NCI-H446 treated with DMSO at 0.1 percent for 48 hours (cell line): ENCODE measurements at regions not wholly inside any gene's neighbourhood (a gene's known extent, or its start where the extent isn't known, plus 50 kb on each side); places are given as distances from the start of the nearest gene placed in this dataset.
"Not testable (repeated sequence)": the region's sequence is repeated elsewhere in the genome, so short reads cannot be mapped to it uniquely, and the experiment has no call there.

Experiments used
- DNase-seq: peaks from one replicate; lab custom pipeline; 2025; lab: John Stamatoyannopoulos, UW

DNA sequence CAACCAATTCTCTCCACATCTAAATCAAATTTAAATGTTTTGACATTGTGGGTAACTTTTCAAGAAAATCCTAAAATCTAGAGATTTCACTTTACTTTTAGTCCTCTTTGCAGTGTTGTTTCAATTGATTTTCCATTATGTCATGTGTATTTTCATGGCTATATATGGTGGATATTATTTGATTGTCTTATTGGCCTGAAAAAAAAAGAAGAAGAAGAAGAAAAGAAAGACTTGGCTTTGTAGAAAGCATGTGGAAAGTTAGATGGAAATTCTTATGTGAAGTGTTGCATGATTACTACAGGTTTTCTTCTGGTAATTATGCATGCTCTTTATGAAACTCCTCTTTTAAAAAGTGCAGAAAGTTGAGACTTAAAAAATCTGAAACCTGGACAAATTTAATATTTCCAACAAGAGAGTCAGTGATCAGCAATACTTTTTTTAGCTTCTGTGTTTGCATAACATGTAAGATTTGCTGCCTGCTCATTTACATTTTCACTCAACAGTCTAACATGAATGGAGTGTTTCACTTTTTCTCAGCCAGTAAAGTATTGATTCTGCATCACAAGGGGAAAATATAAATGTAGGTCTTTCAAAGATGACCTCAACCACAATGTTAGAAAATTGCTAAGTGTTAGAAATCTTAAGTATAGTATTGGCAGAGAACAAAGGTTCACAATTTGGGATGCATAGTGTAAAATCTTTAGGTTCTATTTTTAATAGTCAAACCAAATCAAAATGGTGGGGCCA, 438.7 kb downstream of the BCKDHB start:
- DNase-seq = no peak

DNA sequence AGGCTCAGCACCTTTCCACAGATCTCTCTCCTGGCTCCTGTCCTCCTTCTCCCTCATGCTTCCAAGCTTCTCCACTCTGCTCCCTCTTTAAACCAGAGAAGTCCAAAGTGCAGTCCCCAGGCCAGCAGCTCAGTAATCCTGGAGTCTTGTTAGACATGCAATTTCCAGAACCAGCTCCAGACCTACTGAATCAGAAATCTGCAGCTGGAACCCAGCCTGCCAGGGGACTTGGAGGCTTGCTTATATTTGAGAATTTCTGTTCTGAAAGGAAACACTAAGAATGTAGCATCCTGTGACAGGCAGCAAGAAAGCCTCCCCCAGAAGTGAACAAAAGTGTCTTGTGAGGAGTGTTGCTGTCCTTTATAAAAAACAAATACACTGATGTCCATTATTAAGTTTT, 438.1 kb downstream of the BCKDHB start:
- DNase-seq = no peak

- no peak for DNase-seq
Measured at GRCh38 chr6:80543598-80544222, 437.2 kb downstream of the BCKDHB start.

DNA sequence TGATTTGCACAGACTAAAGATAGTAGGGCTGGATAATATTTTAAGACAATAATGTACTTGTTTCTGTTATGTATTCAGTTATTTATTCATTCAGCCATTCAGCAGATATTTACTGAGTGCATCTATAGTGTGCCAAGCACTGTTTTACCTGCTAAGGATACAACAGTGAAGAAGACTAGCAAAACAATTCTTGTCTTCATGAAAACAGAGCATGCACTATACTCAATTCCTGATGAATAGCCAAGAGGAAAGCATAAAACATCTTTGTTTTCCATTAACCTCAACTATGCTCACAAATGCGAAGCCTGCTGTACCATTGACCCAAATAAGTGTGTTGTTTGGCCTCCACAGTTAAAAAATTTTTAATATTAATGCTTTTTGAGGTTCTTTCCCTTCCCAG, 436.7 kb downstream of the BCKDHB start:
- DNase-seq = no peak

DNA sequence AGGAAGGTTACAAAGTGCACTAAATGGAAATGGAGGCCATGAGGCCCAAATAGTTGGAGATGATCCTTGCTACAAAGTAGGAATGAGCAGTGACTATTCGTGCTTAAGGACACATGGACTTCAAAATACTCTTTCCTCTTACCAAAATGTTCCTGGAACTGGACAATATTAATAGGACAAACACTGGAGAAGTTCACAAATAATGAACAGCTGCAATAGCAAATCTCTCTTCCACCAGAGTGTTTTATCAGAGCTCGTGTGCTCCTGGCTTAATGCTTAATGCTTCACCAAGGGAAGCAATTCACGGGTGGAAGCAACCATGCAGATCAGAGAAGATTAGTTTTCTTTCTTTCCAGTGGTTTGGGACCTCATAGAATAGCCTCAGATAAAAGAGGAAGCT, 435.4 kb downstream of the BCKDHB start:
- DNase-seq = no peak

DNA sequence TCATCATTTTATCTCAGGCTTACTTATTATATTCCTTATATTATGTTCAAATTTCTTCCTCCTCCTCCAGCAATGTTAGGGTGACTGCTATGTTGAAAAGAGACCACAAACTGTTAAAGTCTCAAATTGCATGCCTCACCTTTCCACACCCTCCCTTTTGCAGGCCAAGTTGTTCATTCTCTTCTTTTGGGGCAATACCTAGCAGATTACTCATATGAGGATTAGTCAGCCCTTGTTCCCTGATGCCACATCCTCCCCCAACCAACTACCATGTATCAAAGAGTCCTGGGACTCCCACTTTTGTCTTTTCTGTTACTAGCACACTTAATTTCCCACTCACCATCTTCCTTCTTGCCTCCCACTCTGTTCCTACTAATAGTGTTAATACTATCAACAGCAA, 434.7 kb downstream of the BCKDHB start:
- no peak for DNase-seq

- DNase-seq = no peak
Measured at GRCh38 chr6:80540700-80541099, 434.2 kb downstream of the BCKDHB start.

DNA sequence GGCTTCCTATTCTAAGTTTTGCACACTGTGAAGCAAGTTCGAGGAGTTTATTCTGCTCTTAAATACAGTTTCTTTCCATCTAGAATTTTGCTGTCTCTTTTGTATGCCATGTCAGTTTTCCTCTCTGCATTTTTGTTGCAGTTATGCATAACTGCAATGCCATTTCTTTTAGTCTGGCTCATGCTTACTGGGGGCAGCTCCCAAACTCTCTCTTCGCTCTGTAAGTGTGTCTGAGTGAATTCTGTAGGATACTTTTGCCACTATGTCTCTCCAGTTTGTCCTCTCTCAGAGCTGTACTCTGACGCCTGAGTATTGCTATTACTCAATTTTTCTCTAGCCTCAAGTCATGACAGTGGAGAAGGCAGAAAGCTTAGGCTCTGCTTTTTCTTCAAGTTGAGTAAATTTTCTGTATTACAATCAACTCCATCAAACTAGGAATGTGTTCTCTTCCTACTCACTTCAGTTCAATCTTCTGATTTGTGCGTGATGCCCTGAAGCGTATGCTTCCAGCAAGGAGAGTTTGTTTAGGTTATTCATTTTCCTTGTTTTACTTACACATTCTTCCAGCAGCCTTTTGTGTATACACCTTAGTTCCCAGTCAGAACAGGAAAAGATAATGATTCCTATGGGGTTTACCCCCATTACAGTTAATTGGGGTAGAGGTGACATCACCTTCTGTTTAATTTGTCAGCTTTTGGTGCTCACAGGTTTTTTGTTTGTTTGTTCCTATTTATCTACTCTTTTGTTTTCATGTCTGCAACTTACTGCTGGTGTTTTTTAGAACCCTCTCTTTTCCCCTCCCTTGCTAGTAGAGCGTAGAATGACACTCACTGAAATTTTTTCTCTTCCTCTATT, 430.9 kb downstream of the BCKDHB start:
- DNase-seq = no peak

- no peak for DNase-seq
Measured at GRCh38 chr6:80535914-80536565, 429.6 kb downstream of the BCKDHB start.

DNA sequence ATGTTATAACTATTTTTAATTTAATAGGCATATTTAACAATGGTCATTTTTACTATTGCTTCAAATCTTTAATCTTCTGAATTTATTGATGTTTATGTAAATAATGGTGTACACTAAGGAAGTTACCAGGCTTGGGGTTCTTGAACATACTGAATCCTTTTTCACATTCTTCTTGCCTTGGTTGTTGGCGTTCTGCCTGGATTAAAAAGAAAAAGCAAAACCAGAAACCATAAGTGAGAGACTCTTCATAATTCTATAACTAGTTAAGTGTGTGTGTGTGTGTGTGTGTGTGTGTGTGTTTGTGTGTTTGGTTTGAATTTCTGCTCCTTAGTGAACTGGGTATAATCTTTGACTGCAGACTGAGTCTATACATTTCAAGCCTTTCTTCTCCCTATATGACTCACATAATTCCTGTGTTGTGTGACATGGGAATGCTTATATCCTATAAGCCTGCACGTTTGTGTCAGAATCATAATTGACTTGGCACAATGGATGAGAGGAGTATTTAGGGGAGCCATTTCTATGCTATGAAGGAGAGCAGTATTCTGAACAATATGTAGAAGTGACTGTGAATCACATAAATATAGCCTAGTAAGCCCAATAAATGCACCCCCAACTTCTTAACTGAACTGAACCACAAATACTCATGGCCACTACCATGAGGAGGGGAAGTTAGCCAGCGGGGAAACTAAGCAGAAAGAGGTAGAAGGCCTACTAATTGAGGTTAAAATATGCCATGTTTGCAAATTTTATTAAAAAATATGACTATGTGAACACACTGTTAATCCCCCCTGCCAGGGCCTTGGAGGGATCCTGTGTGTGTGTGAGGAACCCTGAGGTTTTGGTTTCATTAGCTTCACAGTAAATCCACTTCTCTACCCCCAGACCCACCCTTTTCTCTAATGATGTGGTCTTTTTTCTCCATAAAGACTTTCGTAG, 425.5 kb downstream of the BCKDHB start:
- DNase-seq = no peak

DNA sequence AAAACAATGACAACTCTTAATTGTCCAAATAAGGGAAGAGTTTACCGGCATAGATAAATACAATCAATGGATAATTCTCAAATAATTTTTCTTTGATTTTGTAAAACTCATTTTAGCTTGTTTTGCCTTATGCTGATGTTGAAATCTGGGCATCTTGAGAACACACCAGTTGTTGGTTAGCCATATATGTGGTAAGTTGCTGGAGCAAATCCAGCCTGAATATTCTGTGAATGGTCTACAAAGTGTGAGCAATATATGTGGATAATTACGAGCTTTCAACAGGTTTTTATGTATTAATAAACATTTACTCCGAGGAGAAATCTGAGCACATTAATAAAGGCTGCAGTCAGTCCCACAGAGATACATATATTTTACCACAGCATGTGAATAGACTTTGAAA, 423.6 kb downstream of the BCKDHB start:
- DNase-seq = no peak

DNA sequence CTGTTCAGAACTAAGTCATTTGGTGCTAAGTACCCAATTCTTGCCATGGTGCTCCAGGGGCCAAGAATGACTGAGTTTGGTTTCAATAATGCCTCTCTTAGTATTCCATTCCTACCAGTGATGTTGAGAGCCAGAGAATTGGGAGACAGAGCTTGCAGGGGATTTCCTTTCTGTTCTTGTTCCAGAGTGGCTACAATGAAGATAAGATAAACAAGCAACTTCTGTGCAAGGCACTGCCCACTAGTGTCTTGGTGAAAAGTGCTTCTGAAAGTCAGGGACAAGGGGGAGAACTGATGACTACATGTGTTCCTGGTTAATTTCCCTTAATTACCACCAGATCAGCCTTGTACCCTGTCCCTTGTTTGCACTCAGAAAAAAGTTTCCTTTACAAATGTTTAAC, 421.6 kb downstream of the BCKDHB start:
- no peak for DNase-seq

DNA sequence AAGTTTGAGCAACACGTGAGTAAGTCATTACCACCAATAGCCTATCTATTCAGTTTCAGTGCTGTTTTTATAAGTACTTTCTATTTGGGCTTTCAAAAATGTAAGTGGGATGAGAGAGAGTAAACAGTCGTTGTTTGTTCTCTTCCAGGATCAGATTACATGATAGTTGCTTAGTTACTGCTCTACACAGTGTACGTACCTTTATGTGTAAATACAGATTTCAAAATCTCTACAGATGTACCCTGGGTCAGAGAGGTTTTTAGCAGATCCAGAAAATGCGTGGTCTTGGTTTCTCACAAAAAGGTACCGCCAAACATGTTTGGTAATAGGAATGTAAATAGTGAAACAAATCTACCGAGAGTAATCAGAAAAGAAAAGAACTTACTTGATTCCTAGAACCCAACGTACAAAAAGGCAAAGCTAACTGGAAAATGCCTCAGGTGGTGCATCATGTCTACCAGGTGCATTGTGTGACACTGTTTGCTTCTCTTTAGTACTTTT, 421.1 kb downstream of the BCKDHB start:
- DNase-seq = no peak

DNA sequence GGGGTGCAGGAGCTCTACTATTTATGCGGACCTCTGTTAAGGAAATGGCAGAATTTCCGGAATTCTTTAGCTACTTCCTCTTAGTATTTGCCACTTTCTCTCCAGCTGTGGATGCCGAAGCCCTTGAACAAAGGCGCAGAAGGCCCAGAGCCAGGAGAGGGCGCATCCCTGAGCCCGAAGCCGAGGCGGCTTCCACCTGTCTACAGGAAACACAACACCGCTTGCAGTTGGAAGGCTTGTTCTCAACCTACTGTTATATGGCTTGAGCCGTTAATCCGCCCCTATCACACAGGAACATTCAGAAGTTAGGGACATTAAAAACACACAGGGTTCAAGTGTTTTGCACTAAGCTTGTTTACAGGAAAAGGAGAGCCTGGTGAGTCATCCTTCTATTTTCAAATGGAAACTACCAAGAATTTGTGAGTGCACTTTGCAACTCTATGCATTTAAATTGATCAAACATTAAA, 417.1 kb downstream of the BCKDHB start:
- DNase-seq = no peak

- no peak for DNase-seq
Measured at GRCh38 chr6:80523010-80523409, 416.5 kb downstream of the BCKDHB start.

DNA sequence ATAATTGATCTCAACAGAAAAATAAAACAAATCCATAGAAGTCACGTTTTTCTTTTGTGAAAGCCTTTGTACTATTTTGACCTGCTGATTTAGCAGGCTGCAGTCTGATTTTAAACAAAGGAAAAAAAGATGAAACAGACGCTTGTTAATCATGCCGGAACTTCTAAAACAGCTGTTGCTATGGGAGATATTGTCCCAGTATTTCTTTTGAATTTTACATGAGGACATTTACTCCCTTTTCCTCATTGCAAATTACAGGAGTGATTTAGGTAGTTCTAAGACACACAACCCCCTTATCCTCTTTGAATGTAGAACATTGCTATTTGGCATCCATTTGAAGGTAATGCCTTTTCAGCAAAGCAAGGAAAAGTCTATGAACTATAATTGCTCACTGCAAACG, 416.1 kb downstream of the BCKDHB start:
- DNase-seq = no peak

DNA sequence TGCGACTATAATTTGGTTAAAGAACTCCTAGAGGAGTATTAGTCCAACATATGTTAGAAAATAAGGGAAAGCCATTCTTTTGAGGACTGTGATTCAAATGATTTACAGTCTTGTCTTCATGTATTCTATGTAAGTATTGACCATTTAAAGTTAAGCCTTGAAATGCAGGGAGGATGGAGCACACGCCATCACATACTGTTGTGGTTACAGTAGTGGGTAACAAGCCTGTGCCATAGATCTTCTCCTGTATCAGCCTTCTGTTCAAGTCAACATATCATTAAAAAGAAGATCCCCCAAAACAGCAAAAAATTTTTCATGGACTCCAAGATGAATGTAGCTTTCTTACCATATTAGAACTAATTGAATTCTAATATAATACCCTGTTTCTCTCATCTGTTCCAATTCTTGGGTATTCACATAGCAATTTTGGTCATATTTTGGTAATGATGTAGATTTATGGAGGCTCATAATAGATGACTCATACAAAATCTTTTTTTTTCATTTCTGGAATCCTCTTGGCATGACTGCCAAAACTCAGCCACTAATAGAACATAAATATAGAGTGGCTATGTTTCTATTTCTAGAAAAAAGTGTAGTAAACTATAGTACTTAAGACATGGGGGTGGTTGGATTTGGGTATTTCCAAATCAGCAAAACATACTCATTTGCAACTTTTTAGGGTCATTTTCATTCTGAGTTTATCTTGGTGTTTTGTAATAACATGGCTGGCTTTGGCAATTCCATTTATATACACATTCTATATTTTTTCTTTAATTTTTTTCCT, 413.5 kb downstream of the BCKDHB start:
- peak; percentile 47 for DNase-seq

GRCh38 chr6:80517525-80517924, 411.1 kb downstream of the BCKDHB start:
- DNase-seq = no peak

DNA sequence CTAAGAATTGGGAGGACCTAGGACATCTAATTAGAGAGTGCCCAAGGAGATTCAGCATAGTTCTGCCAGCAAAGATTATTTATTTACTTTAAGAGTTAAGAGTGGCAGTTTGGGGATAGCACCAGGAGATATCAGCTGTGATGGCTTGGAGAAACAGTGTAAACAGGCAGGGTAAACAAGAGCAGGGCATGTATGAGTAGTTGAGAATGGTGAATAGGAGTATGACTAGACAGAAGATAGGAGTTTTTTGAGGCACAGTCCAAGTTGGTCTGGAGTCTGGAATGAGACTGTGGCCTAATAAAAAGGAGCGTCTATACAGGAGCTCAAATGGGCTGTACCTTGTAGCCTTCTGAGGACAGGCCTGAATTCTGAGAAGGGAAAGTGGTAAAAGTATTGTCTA, 404.1 kb downstream of the BCKDHB start:
- not testable (repeated sequence) for DNase-seq
